Limb (tissue), 2 donors: ENCODE measurements at regions not wholly inside any gene's neighbourhood (a gene's known extent, or its start where the extent isn't known, plus 50 kb on each side); places are given as distances from the start of the nearest gene placed in this dataset.
"Not testable (repeated sequence)": the region's sequence is repeated elsewhere in the genome, so short reads cannot be mapped to it uniquely, and the experiment has no call there.

ENCODE experiments used
- DNase-seq, 2 donors: peaks; one replicate each; pipeline ENCODE4 v3.0.0-alpha.2; 2016; ENCODE audit errors: extremely low spot score in 2 of 2

- DNase-seq = no peak
Observed at GRCh38 chr11:130979386-130979972, 63.2 kb upstream of the SNX19 start.

GRCh38 chr11:130980071-130980862 lies 64.0 kb upstream of the SNX19 start:
- no peak for DNase-seq

- DNase-seq = not testable (repeated sequence)
Observed at GRCh38 chr11:130984241-130984640, 68.0 kb upstream of the SNX19 start.

GRCh38 chr11:130992788-130993187 lies 76.5 kb upstream of the SNX19 start:
- no peak for DNase-seq

GRCh38 chr11:130994043-130994442 lies 77.8 kb upstream of the SNX19 start:
- DNase-seq = no peak

- DNase-seq = no peak
Observed at GRCh38 chr11:130995266-130995665, 79.0 kb upstream of the SNX19 start.

GRCh38 chr11:130997278-130997677 lies 81.0 kb upstream of the SNX19 start:
- no peak for DNase-seq

- no peak for DNase-seq
Observed at GRCh38 chr11:130999086-130999485, 82.8 kb upstream of the SNX19 start.

- DNase-seq = no peak
Observed at GRCh38 chr11:130999992-131000770, 83.9 kb upstream of the SNX19 start.

GRCh38 chr11:131002145-131002544 lies 85.9 kb upstream of the SNX19 start:
- DNase-seq = no peak

- no peak for DNase-seq
Observed at GRCh38 chr11:131005829-131006228, 89.5 kb upstream of the SNX19 start.

GRCh38 chr11:131025020-131025419 lies 108.7 kb upstream of the SNX19 start:
- peak in 1 of 2 donors; percentile 17 for DNase-seq

GRCh38 chr11:131025421-131026125 lies 109.3 kb upstream of the SNX19 start:
- DNase-seq = no peak

- DNase-seq = no peak
Observed at GRCh38 chr11:131027491-131027890, 111.2 kb upstream of the SNX19 start.

- DNase-seq = no peak
Observed at GRCh38 chr11:131033151-131033651, 116.9 kb upstream of the SNX19 start.

GRCh38 chr11:131036514-131036913 lies 120.2 kb upstream of the SNX19 start:
- no peak for DNase-seq

GRCh38 chr11:131037873-131038272 lies 121.6 kb upstream of the SNX19 start:
- DNase-seq = no peak

GRCh38 chr11:131038597-131038996 lies 122.3 kb upstream of the SNX19 start:
- DNase-seq = peak in 1 of 2 donors; percentile 15

- no peak for DNase-seq
Observed at GRCh38 chr11:131041331-131042040, 125.2 kb upstream of the SNX19 start.

- no peak for DNase-seq
Observed at GRCh38 chr11:131042041-131042390, 125.7 kb upstream of the SNX19 start.

- no peak for DNase-seq
Observed at GRCh38 chr11:131043251-131043650, 127.0 kb upstream of the SNX19 start.
